HFFc6 (cell line): ENCODE measurements at regions not wholly inside any gene's neighbourhood (a gene's known extent, or its start where the extent isn't known, plus 50 kb on each side); places are given as distances from the start of the nearest gene placed in this dataset.

Source experiments
- DNase-seq: peaks from one replicate; pipeline ENCODE4 v3.0.0-alpha.2; 2018
- H3K27ac Mint-ChIP-seq: 2 replicates; pipeline ENCODE4 v1.8.0; 2020; ENCODE audit warnings: mild to moderate bottlenecking, mixed read lengths
- H3K27me3 Mint-ChIP-seq: 2 replicates; pipeline ENCODE4 v1.8.0; 2021; ENCODE audit warnings: mild to moderate bottlenecking, moderate library complexity, mixed read lengths; ENCODE audit not compliant: insufficient read depth
- H3K36me3 Mint-ChIP-seq: 2 replicates; pipeline ENCODE4 v1.8.0; 2021; ENCODE audit warnings: low read depth, mixed read lengths
- H3K4me1 Mint-ChIP-seq: 2 replicates; pipeline ENCODE4 v1.8.0; 2020; ENCODE audit warnings: low read depth, mixed read lengths
- H3K4me3 Mint-ChIP-seq: 2 replicates; pipeline ENCODE4 v1.8.0; 2020; ENCODE audit warnings: mild to moderate bottlenecking, moderate library complexity, mixed read lengths
- H3K9me3 Mint-ChIP-seq: 2 replicates; pipeline ENCODE4 v1.8.0; 2020; ENCODE audit warnings: mild to moderate bottlenecking, mixed read lengths
- TF ChIP-seq, protein P1 (sequence below): fragments of 200-600 bp; sonication (generic); IDR thresholded peaks from 2 replicates; pipeline ENCODE4 v1.5.0; 2021; ENCODE audit warnings: antibody characterized with exemption, mild to moderate bottlenecking

GRCh38 chrX:28349888-28350287 lies 237.4 kb upstream of the IL1RAPL1 start:
- H3K27ac Mint-ChIP-seq = no peak overlapping the region
- H3K4me3 Mint-ChIP-seq = no peak overlapping the region
- H3K9me3 Mint-ChIP-seq = no peaks in the 10 kb centered on the region
- H3K27me3 Mint-ChIP-seq = no peaks in the 10 kb centered on the region; the same call in 1 of the 2 replicates
- no peaks in the 10 kb centered on the region for H3K4me1 Mint-ChIP-seq
- DNase-seq = no peak
- no peaks in the 10 kb centered on the region for H3K36me3 Mint-ChIP-seq
- TF ChIP-seq, protein P1, sequence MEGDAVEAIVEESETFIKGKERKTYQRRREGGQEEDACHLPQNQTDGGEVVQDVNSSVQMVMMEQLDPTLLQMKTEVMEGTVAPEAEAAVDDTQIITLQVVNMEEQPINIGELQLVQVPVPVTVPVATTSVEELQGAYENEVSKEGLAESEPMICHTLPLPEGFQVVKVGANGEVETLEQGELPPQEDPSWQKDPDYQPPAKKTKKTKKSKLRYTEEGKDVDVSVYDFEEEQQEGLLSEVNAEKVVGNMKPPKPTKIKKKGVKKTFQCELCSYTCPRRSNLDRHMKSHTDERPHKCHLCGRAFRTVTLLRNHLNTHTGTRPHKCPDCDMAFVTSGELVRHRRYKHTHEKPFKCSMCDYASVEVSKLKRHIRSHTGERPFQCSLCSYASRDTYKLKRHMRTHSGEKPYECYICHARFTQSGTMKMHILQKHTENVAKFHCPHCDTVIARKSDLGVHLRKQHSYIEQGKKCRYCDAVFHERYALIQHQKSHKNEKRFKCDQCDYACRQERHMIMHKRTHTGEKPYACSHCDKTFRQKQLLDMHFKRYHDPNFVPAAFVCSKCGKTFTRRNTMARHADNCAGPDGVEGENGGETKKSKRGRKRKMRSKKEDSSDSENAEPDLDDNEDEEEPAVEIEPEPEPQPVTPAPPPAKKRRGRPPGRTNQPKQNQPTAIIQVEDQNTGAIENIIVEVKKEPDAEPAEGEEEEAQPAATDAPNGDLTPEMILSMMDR = no peak

DNA sequence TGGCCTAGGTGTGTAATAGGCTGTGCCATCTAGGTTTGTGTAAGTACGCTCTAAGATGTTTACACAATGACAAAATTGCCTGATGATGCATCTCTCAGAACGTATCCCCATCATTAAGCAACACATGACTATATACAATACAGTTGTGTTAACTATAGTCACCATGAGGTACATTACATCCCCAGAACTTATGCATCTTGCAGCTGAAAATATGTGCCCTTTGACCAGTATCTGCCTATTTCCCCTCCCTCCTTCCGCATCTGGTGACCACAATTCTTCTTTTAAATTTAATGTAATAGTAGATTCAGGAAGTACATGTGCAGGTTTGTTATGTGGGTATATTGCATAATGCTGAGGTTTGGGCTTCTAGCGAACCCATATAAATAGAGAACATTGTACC lies 239.8 kb upstream of the IL1RAPL1 start:
- Mint-ChIP-seq H3K27ac (no peak overlapping the region), H3K9me3 (peaks cover 7% of the 10 kb centered on the region), H3K36me3 (no peaks in the 10 kb centered on the region), H3K4me3 (no peak overlapping the region), H3K4me1 (no peaks in the 10 kb centered on the region), H3K27me3 (no peaks in the 10 kb centered on the region; the same call in 1 of the 2 replicates)
- no peak for DNase-seq
- TF ChIP-seq, protein P1 = no peak

DNA sequence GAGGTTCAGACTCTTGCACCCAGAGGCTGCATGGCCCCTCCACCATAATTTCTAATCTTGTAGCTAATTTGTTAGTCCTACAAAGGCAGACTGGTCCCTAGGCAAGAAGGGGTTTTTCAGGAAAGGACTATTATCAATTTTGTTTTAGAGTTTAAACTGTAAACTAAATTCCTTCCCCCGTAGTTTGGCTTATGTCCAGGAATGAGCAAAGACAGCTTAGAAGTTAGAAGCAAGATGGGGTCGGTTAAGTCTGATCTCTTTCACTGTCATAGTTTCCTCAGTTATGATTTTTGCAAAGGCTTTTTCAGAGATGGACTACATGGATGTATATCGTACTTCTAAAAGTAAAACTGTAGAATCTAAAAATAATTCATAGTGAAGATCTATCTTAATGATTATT lies 258.1 kb upstream of the IL1RAPL1 start:
- no peak overlapping the region for H3K4me3 Mint-ChIP-seq
- TF ChIP-seq, protein P1 = no peak
- no peaks in the 10 kb centered on the region for H3K36me3 Mint-ChIP-seq
- no peaks in the 10 kb centered on the region for H3K4me1 Mint-ChIP-seq
- no peak overlapping the region for H3K27ac Mint-ChIP-seq
- peaks cover 1% of the 10 kb centered on the region; the same call in 1 of the 2 replicates for H3K27me3 Mint-ChIP-seq
- no peak for DNase-seq
- H3K9me3 Mint-ChIP-seq = peaks cover 4% of the 10 kb centered on the region; the same call in 1 of the 2 replicates

- Mint-ChIP-seq H3K9me3 (peaks cover 13% of the 10 kb centered on the region), H3K36me3 (no peaks in the 10 kb centered on the region), H3K4me1 (no peaks in the 10 kb centered on the region), H3K27ac (no peak overlapping the region), H3K4me3 (no peak overlapping the region), H3K27me3 (peaks cover 3% of the 10 kb centered on the region)
- DNase-seq = no peak
- TF ChIP-seq, protein P1 = no peak
Measured at GRCh38 chrX:28324321-28324721, 262.9 kb upstream of the IL1RAPL1 start.

DNA sequence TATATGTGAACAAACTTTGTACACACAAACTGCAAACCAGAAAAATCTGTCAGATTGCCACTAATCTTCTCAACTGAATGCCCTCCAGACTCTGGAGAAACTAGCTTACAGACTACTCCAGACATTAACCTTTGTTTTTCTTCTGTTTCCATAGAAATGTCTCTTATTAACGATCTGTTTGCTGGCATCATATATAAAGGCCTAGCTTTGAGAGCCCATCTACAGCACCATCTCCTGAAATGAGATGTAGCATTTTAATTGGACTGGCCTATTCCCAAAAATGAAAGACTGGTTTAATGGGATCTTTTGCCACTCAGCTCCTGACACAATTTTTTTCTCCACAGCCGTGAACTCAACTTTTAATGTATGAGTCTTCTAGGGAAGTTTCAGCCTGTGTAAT lies 266.0 kb upstream of the IL1RAPL1 start:
- Mint-ChIP-seq H3K9me3 (peaks cover 11% of the 10 kb centered on the region), H3K36me3 (no peaks in the 10 kb centered on the region), H3K4me1 (no peaks in the 10 kb centered on the region), H3K27me3 (peaks cover 2% of the 10 kb centered on the region; the same call in 1 of the 2 replicates), H3K27ac (no peak overlapping the region), H3K4me3 (no peak overlapping the region)
- TF ChIP-seq, protein P1 = no peak
- no peak for DNase-seq

DNA sequence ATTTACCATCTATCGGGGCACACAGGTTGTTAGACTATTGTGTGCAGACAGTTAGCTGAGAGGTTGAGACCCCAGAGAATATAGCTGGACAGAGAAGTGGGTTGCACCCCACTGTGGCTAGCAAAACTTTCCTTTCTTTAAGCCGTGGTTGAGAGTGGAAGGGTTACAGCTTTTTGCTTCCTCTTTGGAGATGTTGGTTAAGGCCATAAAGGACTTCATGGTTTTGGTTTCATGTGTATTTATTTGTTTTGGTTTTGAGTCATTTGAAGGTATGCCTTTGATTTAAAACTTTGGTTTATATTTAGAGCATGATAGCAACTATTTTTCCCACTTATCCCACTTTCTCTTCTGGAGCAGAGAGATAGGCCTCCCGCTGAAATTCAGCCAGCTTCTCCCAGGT lies 274.3 kb upstream of the IL1RAPL1 start:
- H3K27ac Mint-ChIP-seq = no peak overlapping the region
- DNase-seq = no peak
- H3K27me3 Mint-ChIP-seq = no peaks in the 10 kb centered on the region; the same call in 1 of the 2 replicates
- H3K4me1 Mint-ChIP-seq = no peaks in the 10 kb centered on the region
- H3K4me3 Mint-ChIP-seq = no peak overlapping the region
- no peaks in the 10 kb centered on the region for H3K36me3 Mint-ChIP-seq
- peaks cover 6% of the 10 kb centered on the region; the same call in 1 of the 2 replicates for H3K9me3 Mint-ChIP-seq
- TF ChIP-seq, protein P1 = no peak
